GM23338 (cell line): ENCODE measurements at regions not wholly inside any gene's neighbourhood (a gene's known extent, or its start where the extent isn't known, plus 50 kb on each side); places are given as distances from the start of the nearest gene placed in this dataset.

ENCODE experiments used
- ATAC-seq: fragments of 200-7000 bp; cut with Tn5 transposase; 3 replicates; pipeline ENCODE4 v1.9.1; 2020
- DNase-seq: peaks from one replicate; pipeline ENCODE4 v3.0.0-alpha.2; 2015; ENCODE audit warnings: low spot score
- H2AFZ ChIP-seq: fragments of 200-600 bp; sonication (generic); 2 replicates; pipeline ENCODE4 v1.8.0; 2016; ENCODE audit warnings: antibody characterized with exemption, mild to moderate bottlenecking, moderate library complexity
- H3F3A ChIP-seq: fragments of 200-600 bp; sonication (generic); replicated peaks from 2 replicates; pipeline ENCODE4 v1.8.0; 2017; ENCODE audit warnings: antibody characterized with exemption, mixed run types, low read depth
- H3K27ac ChIP-seq: fragments of 200-600 bp; sonication (generic); 2 replicates; pipeline ENCODE4 v1.6.1; 2016; ENCODE audit warnings: low read depth
- H3K27me3 ChIP-seq: fragments of 200-600 bp; sonication (generic); 2 replicates; pipeline ENCODE4 v1.8.0; 2016; ENCODE audit warnings: mild to moderate bottlenecking, mixed run types, moderate library complexity; ENCODE audit not compliant: insufficient read depth
- H3K36me3 ChIP-seq: fragments of 200-600 bp; sonication (generic); 2 replicates; pipeline ENCODE4 v1.8.0; 2016; ENCODE audit warnings: mild to moderate bottlenecking; ENCODE audit not compliant: insufficient read depth
- H3K4me1 ChIP-seq: fragments of 200-600 bp; sonication (generic); 2 replicates; pipeline ENCODE4 v1.8.0; 2016; ENCODE audit warnings: mild to moderate bottlenecking, moderate library complexity; ENCODE audit not compliant: insufficient read depth
- H3K4me2 ChIP-seq: fragments of 200-600 bp; sonication (generic); 2 replicates; pipeline ENCODE4 v1.7.1; 2017; ENCODE audit warnings: mixed run types
- H3K4me3 ChIP-seq: fragments of 200-600 bp; sonication (generic); 2 replicates; pipeline ENCODE4 v1.6.1; 2016; ENCODE audit warnings: mixed run types
- H3K79me2 ChIP-seq: fragments of 200-600 bp; sonication (generic); replicated peaks from 2 replicates; pipeline ENCODE4 v1.8.0; 2017; ENCODE audit warnings: mild to moderate bottlenecking; ENCODE audit not compliant: insufficient read depth
- H3K9me2 ChIP-seq: fragments of 200-600 bp; sonication (generic); 2 replicates; pipeline ENCODE4 v1.8.0; 2017; ENCODE audit not compliant: insufficient read depth
- H4K20me1 ChIP-seq: fragments of 200-600 bp; sonication (generic); replicated peaks from 2 replicates; pipeline ENCODE4 v1.8.0; 2017; ENCODE audit warnings: mild to moderate bottlenecking; ENCODE audit not compliant: insufficient read depth
- H3K27ac Mint-ChIP-seq: 2 replicates; pipeline ENCODE4 v1.8.0; 2020; ENCODE audit warnings: inconsistent platforms, mild to moderate bottlenecking, moderate library complexity, mixed read lengths
- H3K27me3 Mint-ChIP-seq: 3 replicates; pipeline ENCODE4 v1.8.0; 2022; ENCODE audit warnings: low read depth, mild to moderate bottlenecking, moderate library complexity, mixed read lengths, inconsistent platforms; ENCODE audit not compliant: insufficient read depth, poor library complexity
- H3K36me3 Mint-ChIP-seq: 3 replicates; pipeline ENCODE4 v1.8.0; 2021; ENCODE audit warnings: low read depth, mild to moderate bottlenecking, inconsistent platforms, moderate library complexity, mixed read lengths
- H3K4me1 Mint-ChIP-seq: 3 replicates; pipeline ENCODE4 v1.8.0; 2020; ENCODE audit warnings: mild to moderate bottlenecking, inconsistent platforms, mixed read lengths
- H3K4me3 Mint-ChIP-seq: 3 replicates; pipeline ENCODE4 v1.8.0; 2021; ENCODE audit warnings: moderate library complexity, mild to moderate bottlenecking, inconsistent platforms, mixed read lengths
- H3K9me3 Mint-ChIP-seq: 3 replicates; pipeline ENCODE4 v1.8.0; 2020; ENCODE audit warnings: moderate library complexity, mild to moderate bottlenecking, inconsistent platforms, mixed read lengths
- CREB1 ChIP-seq: fragments of 250-450 bp; sonication (Bioruptor Pico); IDR thresholded peaks from 2 replicates; pipeline ENCODE4 v1.5.0; 2020; ENCODE audit warnings: low read depth, mild to moderate bottlenecking, moderate library complexity
- EZH2 ChIP-seq: fragments of 200-600 bp; sonication (generic); IDR thresholded peaks from one replicate; pipeline ENCODE4 v1.8.0; 2017; ENCODE audit warnings: antibody characterized with exemption, mild to moderate bottlenecking, low read depth; ENCODE audit not compliant: unreplicated experiment
- JUNB ChIP-seq: IDR thresholded peaks from one replicate; pipeline ENCODE4 v1.6.1; 2016; ENCODE audit warnings: antibody characterized with exemption; ENCODE audit not compliant: unreplicated experiment
- NANOG ChIP-seq: IDR thresholded peaks from 2 replicates; pipeline ENCODE4 v1.6.1; 2016; ENCODE audit warnings: antibody characterized with exemption, borderline replicate concordance
- POLR2AphosphoS5 ChIP-seq: IDR thresholded peaks from 2 replicates; pipeline ENCODE4 v1.6.1; 2016; ENCODE audit warnings: antibody characterized with exemption, low read depth
- STAT1 ChIP-seq: IDR thresholded peaks from one replicate; pipeline ENCODE4 v1.6.1; 2016; ENCODE audit warnings: antibody characterized with exemption; ENCODE audit not compliant: unreplicated experiment
- ZNF114 ChIP-seq: fragments of 250-450 bp; sonication (Bioruptor Pico); IDR thresholded peaks from 2 replicates; pipeline ENCODE4 v1.5.0; 2020; ENCODE audit warnings: mild to moderate bottlenecking, moderate library complexity
- ZNF331 ChIP-seq: fragments of 250-450 bp; sonication (Bioruptor Pico); IDR thresholded peaks from 2 replicates; pipeline ENCODE4 v1.5.0; 2020; ENCODE audit warnings: low read depth, mild to moderate bottlenecking, moderate library complexity
- TF ChIP-seq, protein P1 (sequence below), 2 experiments: fragments of 200-600 bp in 1 of 2; sonication (generic) in 1 of 2; conservative IDR thresholded peaks; 2 replicates each; pipeline versions ENCODE4 v1.5.1 to v1.6.1; 2016 to 2017; ENCODE audit warnings: antibody characterized with exemption in 2 of 2, low read depth in 2 of 2, mild to moderate bottlenecking in 2 of 2, moderate library complexity in 1 of 2
- TF ChIP-seq, protein P2 (sequence below): IDR thresholded peaks from one replicate; pipeline ENCODE4 v1.6.1; 2018; ENCODE audit warnings: antibody characterized with exemption; ENCODE audit not compliant: unreplicated experiment
- TF ChIP-seq, protein P3 (sequence below): IDR thresholded peaks from 2 replicates; pipeline ENCODE4 v1.6.1; 2016; ENCODE audit warnings: antibody characterized with exemption

DNA sequence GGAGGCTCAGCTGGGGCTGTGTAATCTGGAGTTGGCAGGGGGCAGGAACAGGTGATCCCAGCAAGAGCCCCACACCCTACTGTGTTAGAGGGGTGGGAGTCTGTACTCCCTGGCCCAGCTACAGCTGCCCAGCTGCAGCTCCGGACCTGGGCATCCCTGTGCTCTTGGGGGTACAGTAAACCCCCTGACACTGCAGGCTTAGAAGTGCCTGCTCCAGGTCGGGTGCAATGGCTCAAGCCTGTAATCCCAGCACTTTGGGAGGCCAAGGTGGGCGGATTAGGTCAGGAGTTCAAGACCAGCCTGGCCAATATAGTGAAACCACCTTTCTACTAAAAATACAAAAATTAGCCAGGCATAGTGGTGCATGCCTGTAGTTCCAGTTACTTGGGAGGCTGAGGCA is 1228.6 kb upstream of the EYS start:
- H3K4me1 ChIP-seq, result no peaks in the 10 kb centered on the region
- no peak overlapping the region for H2AFZ ChIP-seq
- Mint-ChIP-seq H3K4me3 (no peak overlapping the region), H3K4me1 (no peaks in the 10 kb centered on the region), H3K27me3 (peaks cover 1% of the 10 kb centered on the region), H3K27ac (no peak overlapping the region), H3K36me3 (peaks cover 14% of the 10 kb centered on the region), H3K9me3 (peaks cover 33% of the 10 kb centered on the region)
- no peaks in the 10 kb centered on the region for H3F3A ChIP-seq
- H4K20me1 ChIP-seq, result no peaks in the 10 kb centered on the region
- H3K4me3 ChIP-seq, result no peak overlapping the region
- H3K36me3 ChIP-seq, result no peaks in the 10 kb centered on the region
- no peaks in the 10 kb centered on the region for H3K79me2 ChIP-seq
- TF ChIP-seq NANOG (no peak), STAT1 (no peak), EZH2 (no peak), ZNF331 (CRISPR knock-in tag) (no peak), POLR2AphosphoS5 (no peak), CREB1 (CRISPR knock-in tag) (no peak), ZNF114 (CRISPR knock-in tag) (no peak), JUNB (no peak)
- TF ChIP-seq, protein P1, sequence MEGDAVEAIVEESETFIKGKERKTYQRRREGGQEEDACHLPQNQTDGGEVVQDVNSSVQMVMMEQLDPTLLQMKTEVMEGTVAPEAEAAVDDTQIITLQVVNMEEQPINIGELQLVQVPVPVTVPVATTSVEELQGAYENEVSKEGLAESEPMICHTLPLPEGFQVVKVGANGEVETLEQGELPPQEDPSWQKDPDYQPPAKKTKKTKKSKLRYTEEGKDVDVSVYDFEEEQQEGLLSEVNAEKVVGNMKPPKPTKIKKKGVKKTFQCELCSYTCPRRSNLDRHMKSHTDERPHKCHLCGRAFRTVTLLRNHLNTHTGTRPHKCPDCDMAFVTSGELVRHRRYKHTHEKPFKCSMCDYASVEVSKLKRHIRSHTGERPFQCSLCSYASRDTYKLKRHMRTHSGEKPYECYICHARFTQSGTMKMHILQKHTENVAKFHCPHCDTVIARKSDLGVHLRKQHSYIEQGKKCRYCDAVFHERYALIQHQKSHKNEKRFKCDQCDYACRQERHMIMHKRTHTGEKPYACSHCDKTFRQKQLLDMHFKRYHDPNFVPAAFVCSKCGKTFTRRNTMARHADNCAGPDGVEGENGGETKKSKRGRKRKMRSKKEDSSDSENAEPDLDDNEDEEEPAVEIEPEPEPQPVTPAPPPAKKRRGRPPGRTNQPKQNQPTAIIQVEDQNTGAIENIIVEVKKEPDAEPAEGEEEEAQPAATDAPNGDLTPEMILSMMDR (conservative IDR thresholded peaks at IDR 0.05; ENCODE audit: low read depth in 2 of 2), result no peak
- TF ChIP-seq, protein P2, sequence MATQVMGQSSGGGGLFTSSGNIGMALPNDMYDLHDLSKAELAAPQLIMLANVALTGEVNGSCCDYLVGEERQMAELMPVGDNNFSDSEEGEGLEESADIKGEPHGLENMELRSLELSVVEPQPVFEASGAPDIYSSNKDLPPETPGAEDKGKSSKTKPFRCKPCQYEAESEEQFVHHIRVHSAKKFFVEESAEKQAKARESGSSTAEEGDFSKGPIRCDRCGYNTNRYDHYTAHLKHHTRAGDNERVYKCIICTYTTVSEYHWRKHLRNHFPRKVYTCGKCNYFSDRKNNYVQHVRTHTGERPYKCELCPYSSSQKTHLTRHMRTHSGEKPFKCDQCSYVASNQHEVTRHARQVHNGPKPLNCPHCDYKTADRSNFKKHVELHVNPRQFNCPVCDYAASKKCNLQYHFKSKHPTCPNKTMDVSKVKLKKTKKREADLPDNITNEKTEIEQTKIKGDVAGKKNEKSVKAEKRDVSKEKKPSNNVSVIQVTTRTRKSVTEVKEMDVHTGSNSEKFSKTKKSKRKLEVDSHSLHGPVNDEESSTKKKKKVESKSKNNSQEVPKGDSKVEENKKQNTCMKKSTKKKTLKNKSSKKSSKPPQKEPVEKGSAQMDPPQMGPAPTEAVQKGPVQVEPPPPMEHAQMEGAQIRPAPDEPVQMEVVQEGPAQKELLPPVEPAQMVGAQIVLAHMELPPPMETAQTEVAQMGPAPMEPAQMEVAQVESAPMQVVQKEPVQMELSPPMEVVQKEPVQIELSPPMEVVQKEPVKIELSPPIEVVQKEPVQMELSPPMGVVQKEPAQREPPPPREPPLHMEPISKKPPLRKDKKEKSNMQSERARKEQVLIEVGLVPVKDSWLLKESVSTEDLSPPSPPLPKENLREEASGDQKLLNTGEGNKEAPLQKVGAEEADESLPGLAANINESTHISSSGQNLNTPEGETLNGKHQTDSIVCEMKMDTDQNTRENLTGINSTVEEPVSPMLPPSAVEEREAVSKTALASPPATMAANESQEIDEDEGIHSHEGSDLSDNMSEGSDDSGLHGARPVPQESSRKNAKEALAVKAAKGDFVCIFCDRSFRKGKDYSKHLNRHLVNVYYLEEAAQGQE, result no peak
- TF ChIP-seq, protein P3, sequence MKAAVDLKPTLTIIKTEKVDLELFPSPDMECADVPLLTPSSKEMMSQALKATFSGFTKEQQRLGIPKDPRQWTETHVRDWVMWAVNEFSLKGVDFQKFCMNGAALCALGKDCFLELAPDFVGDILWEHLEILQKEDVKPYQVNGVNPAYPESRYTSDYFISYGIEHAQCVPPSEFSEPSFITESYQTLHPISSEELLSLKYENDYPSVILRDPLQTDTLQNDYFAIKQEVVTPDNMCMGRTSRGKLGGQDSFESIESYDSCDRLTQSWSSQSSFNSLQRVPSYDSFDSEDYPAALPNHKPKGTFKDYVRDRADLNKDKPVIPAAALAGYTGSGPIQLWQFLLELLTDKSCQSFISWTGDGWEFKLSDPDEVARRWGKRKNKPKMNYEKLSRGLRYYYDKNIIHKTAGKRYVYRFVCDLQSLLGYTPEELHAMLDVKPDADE, result no peak
- ATAC-seq (no peak), DNase-seq (no peak)
- no peaks in the 10 kb centered on the region for H3K27me3 ChIP-seq
- H3K4me2 ChIP-seq, result no peak overlapping the region
- peaks cover 2% of the 10 kb centered on the region for H3K9me2 ChIP-seq
- no peak overlapping the region for H3K27ac ChIP-seq
